GM12874 (cell line): ENCODE measurements at regions not wholly inside any gene's neighbourhood (a gene's known extent, or its start where the extent isn't known, plus 50 kb on each side); places are given as distances from the start of the nearest gene placed in this dataset.

Source experiments
- CTCF ChIP-seq: IDR thresholded peaks from 2 replicates; pipeline ENCODE4 v1.5.1; 2011; ENCODE audit warnings: low read depth, mild to moderate bottlenecking, control low read depth, low read length, moderate library complexity; ENCODE audit not compliant: insufficient read depth

- TF ChIP-seq CTCF: no peak
Observed at GRCh38 chr20:1824181-1824580, 71.0 kb upstream of the SIRPA start.

- TF ChIP-seq CTCF: no peak
Observed at GRCh38 chr20:1823450-1823844, 71.8 kb upstream of the SIRPA start.

- no peak for TF ChIP-seq CTCF
Observed at GRCh38 chr20:1822564-1823449, 72.4 kb upstream of the SIRPA start.

- no peak for TF ChIP-seq CTCF
Observed at GRCh38 chr20:1820138-1821079, 74.8 kb upstream of the SIRPA start.

- no peak for TF ChIP-seq CTCF
Observed at GRCh38 chr20:1819311-1820137, 75.7 kb upstream of the SIRPA start.

GRCh38 chr20:1818895-1819294 lies 76.3 kb upstream of the SIRPA start:
- no peak for TF ChIP-seq CTCF
